ENCODE measurements at regions not wholly inside any gene's neighbourhood (a gene's known extent, or its start where the extent isn't known, plus 50 kb on each side); places are given as distances from the start of the nearest gene placed in this dataset.

DNA sequence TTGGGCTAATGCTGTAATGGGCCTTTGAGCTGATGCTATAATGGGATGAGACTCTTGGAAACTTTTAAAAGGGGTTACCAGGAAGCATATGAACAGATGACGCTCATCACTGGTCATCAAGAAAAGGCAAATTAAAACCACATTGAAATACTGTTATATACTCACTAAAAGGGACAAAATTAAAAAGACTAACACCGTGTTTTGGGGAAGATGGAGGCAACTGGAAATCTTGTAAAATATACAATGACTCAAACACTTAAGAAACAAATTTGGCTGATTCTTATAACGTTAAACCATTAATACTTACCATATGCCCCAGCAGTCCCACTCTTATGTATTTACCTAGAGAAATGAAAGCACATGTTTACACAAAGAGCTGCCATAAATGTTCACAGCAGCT is 207.2 kb upstream of the GPRIN3 start:
- in situ Hi-C loops (cut with MboI; ENCODE audit: low pct_ligation_motif_present in 1 of 4, low pct_unique_long_range_greater_than_20kb in 1 of 4, low sequenced_read_pairs in 3 of 4): no loop called here
- TF ChIP-seq EP300 (IDR thresholded peaks at IDR 0.05; ENCODE audit: low read depth) (no peak), POLR2A (IDR thresholded peaks at IDR 0.05) (no peak), POLR2AphosphoS5 (IDR thresholded peaks at IDR 0.05) (no peak)
- TF ChIP-seq, protein P1, sequence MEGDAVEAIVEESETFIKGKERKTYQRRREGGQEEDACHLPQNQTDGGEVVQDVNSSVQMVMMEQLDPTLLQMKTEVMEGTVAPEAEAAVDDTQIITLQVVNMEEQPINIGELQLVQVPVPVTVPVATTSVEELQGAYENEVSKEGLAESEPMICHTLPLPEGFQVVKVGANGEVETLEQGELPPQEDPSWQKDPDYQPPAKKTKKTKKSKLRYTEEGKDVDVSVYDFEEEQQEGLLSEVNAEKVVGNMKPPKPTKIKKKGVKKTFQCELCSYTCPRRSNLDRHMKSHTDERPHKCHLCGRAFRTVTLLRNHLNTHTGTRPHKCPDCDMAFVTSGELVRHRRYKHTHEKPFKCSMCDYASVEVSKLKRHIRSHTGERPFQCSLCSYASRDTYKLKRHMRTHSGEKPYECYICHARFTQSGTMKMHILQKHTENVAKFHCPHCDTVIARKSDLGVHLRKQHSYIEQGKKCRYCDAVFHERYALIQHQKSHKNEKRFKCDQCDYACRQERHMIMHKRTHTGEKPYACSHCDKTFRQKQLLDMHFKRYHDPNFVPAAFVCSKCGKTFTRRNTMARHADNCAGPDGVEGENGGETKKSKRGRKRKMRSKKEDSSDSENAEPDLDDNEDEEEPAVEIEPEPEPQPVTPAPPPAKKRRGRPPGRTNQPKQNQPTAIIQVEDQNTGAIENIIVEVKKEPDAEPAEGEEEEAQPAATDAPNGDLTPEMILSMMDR (IDR thresholded peaks at IDR 0.05): no peak
- Histone ChIP-seq H3K9me3 (no peaks in the 10 kb centered on the region), H3K4me3 (no peak overlapping the region), H3K27ac (no peak overlapping the region), H3K4me1 (no peaks in the 10 kb centered on the region), H3K36me3 (no peaks in the 10 kb centered on the region), H3K27me3 (no peaks in the 10 kb centered on the region)
- no peak for DNase-seq
- 69 to 76% methylated on average over 3 of the region's 3 CpGs for WGBS, 2 donors (ENCODE audit: low coverage in 1 of 2)
- intact Hi-C loops (cut with DNase I; ENCODE audit: low total_unique reads): no loop called here

DNA sequence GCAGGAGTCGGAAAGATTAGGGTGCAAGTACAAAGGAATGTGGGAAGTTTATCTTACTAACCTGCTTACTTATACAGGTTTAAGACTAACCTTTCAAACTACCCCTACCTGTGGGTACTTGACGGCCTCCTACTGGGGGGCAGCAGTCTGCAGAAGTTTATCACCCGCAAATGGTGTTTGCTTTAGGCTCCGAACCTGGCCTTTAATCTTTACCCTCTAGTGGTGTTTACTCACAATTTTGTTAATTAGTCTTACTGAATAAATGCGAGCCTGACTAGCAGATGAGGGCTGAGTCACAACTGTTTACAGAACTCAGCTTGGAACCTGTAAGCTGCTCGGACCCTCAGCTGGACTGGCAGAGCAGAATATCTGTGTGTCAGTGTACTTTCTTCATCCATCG is 204.2 kb upstream of the GPRIN3 start:
- Histone ChIP-seq H3K27me3 (no peaks in the 10 kb centered on the region), H3K36me3 (no peaks in the 10 kb centered on the region), H3K27ac (no peak overlapping the region), H3K9me3 (no peaks in the 10 kb centered on the region), H3K4me1 (no peaks in the 10 kb centered on the region), H3K4me3 (no peak overlapping the region)
- WGBS, 2 donors (ENCODE audit: low coverage in 1 of 2): 57 to 68% methylated on average over 6 to 7 of the region's 7 CpGs
- intact Hi-C loops (cut with DNase I; ENCODE audit: low total_unique reads): no loop called here
- in situ Hi-C loops (cut with MboI; ENCODE audit: low pct_ligation_motif_present in 1 of 4, low pct_unique_long_range_greater_than_20kb in 1 of 4, low sequenced_read_pairs in 3 of 4): no loop called here
- no peak for DNase-seq
- TF ChIP-seq POLR2A (IDR thresholded peaks at IDR 0.05) (no peak), POLR2AphosphoS5 (IDR thresholded peaks at IDR 0.05) (no peak), EP300 (IDR thresholded peaks at IDR 0.05; ENCODE audit: low read depth) (no peak)
- TF ChIP-seq, protein P1 (IDR thresholded peaks at IDR 0.05): no peak

DNA sequence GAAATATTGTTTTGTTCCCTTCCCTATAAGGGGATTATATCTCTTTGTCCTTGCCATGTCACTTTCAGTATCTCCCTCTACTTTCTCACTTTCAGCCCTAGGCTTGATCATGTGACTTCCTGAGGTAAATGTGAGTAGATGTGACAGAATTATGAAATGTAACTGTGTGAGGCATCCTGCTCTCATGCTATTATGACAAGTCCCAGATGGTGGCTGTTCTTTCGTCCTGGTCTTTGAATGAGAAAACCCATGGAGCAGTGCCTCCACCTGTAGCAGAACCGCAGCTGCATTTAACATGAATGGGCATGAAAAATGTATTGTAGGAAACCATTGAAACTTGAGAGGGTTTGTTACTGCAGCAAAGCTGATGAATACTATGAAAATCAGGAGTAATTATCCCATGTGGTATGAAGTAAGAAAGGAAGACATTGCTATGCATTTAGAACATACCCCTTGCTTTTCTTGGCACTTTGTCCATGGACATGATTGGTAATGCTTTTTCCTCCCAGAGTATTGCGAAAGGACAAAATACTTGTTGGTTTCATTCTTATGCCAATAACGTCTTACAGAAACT is 202.2 kb upstream of the GPRIN3 start:
- Histone ChIP-seq H3K27ac (no peak overlapping the region), H3K9me3 (no peaks in the 10 kb centered on the region), H3K36me3 (no peaks in the 10 kb centered on the region), H3K4me3 (no peak overlapping the region), H3K27me3 (no peaks in the 10 kb centered on the region), H3K4me1 (no peaks in the 10 kb centered on the region)
- WGBS, 2 donors (ENCODE audit: low coverage in 1 of 2): 59 to 74% methylated on average over 4 of the region's 4 CpGs
- in situ Hi-C loops (cut with MboI; ENCODE audit: low pct_ligation_motif_present in 1 of 4, low pct_unique_long_range_greater_than_20kb in 1 of 4, low sequenced_read_pairs in 3 of 4) (no loop called here), intact Hi-C loops (cut with DNase I; ENCODE audit: low total_unique reads) (no loop called here)
- no peak for DNase-seq
- TF ChIP-seq POLR2AphosphoS5 (IDR thresholded peaks at IDR 0.05) (no peak), POLR2A (IDR thresholded peaks at IDR 0.05) (no peak), EP300 (IDR thresholded peaks at IDR 0.05; ENCODE audit: low read depth) (no peak)
- TF ChIP-seq, protein P1 (IDR thresholded peaks at IDR 0.05): no peak

DNA sequence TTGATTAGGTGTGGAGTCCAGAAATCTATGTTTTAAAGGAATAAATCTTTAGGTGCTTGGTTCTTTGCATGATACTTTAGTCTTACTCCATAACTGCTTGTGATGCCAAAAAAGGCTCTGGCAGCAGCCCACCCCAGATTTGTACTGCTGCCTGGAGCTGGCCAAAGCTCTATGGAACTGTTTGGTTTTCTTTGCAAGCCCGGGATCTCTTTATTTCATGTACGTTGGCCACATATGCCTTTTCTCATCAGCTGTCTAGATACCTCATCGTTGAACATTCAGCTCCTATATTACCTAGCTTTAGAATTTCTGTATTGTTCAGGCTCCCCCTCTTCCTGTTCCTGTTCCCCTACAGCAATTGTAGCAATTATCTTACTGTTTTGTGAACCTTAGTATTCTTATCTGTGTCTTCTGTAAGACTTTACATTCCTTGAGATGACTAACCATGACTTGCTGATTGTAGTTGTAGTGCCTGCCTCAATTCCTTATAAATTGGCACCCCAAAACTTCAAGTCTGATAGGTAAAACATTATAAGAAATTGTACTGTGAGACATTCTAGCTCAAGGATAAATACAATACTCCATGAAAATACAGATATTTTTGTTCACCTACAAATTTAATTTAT is 199.4 kb upstream of the GPRIN3 start:
- WGBS, 2 donors (ENCODE audit: low coverage in 1 of 2): 67 to 88% methylated on average over 3 of the region's 3 CpGs
- no peaks in the 10 kb centered on the region for H3K27me3 ChIP-seq
- in situ Hi-C loops (cut with MboI; ENCODE audit: low pct_ligation_motif_present in 1 of 4, low pct_unique_long_range_greater_than_20kb in 1 of 4, low sequenced_read_pairs in 3 of 4): no loop called here
- H3K9me3 ChIP-seq: no peaks in the 10 kb centered on the region
- H3K4me1 ChIP-seq: no peaks in the 10 kb centered on the region
- no peak overlapping the region for H3K4me3 ChIP-seq
- H3K36me3 ChIP-seq: no peaks in the 10 kb centered on the region
- no peak overlapping the region for H3K27ac ChIP-seq
- no peak for DNase-seq
- intact Hi-C loops (cut with DNase I; ENCODE audit: low total_unique reads): no loop called here
- TF ChIP-seq EP300 (IDR thresholded peaks at IDR 0.05; ENCODE audit: low read depth) (no peak), POLR2AphosphoS5 (IDR thresholded peaks at IDR 0.05) (no peak), POLR2A (IDR thresholded peaks at IDR 0.05) (no peak)
- TF ChIP-seq, protein P1 (IDR thresholded peaks at IDR 0.05): no peak

Measured in transverse colon (tissue), 4 donors.